Non-pigmented ciliary epithelial cell (primary cell): ENCODE measurements at regions not wholly inside any gene's neighbourhood (a gene's known extent, or its start where the extent isn't known, plus 50 kb on each side); places are given as distances from the start of the nearest gene placed in this dataset.

Experiments used
- DNase-seq: peaks from one replicate; pipeline ENCODE4 v3.0.0-alpha.2; 2010; ENCODE audit warnings: low read depth

GRCh38 chr19:33900817-33901216 is 104.1 kb downstream of the KCTD15 start:
- no peak for DNase-seq

- no peak for DNase-seq
Observed at GRCh38 chr19:33902395-33902794, 105.7 kb downstream of the KCTD15 start.

GRCh38 chr19:33902802-33903488 is 106.3 kb downstream of the KCTD15 start:
- DNase-seq = no peak

- DNase-seq = no peak
Observed at GRCh38 chr19:33903489-33903850, 106.8 kb downstream of the KCTD15 start.

- peak; percentile 5 for DNase-seq
Observed at GRCh38 chr19:33904681-33905080, 108.0 kb downstream of the KCTD15 start.

GRCh38 chr19:33905473-33905936 is 108.8 kb downstream of the KCTD15 start:
- no peak for DNase-seq

- no peak for DNase-seq
Observed at GRCh38 chr19:33905937-33906577, 109.4 kb downstream of the KCTD15 start.

GRCh38 chr19:33906578-33907335 is 110.1 kb downstream of the KCTD15 start:
- peak; percentile 3 for DNase-seq

- no peak for DNase-seq
Observed at GRCh38 chr19:33910922-33911321, 114.3 kb downstream of the KCTD15 start.

- no peak for DNase-seq
Observed at GRCh38 chr19:33914599-33914998, 117.9 kb downstream of the KCTD15 start.

- DNase-seq = no peak
Observed at GRCh38 chr19:33916792-33917191, 120.1 kb downstream of the KCTD15 start.

- DNase-seq = no peak
Observed at GRCh38 chr19:33919291-33919690, 122.6 kb downstream of the KCTD15 start.

- no peak for DNase-seq
Observed at GRCh38 chr19:33921165-33921564, 124.5 kb downstream of the KCTD15 start.

- DNase-seq = no peak
Observed at GRCh38 chr19:33926306-33926705, 129.6 kb downstream of the KCTD15 start.

GRCh38 chr19:33927789-33928457 is 131.3 kb downstream of the KCTD15 start:
- DNase-seq = no peak

GRCh38 chr19:33928458-33928950 is 131.8 kb downstream of the KCTD15 start:
- no peak for DNase-seq

- DNase-seq = no peak
Observed at GRCh38 chr19:33933931-33934330, 137.3 kb downstream of the KCTD15 start.

- DNase-seq = no peak
Observed at GRCh38 chr19:33938821-33939220, 142.2 kb downstream of the KCTD15 start.

GRCh38 chr19:33941133-33941532 is 144.5 kb downstream of the KCTD15 start:
- DNase-seq = no peak

- no peak for DNase-seq
Observed at GRCh38 chr19:33946535-33947264, 150.0 kb downstream of the KCTD15 start.

GRCh38 chr19:33947265-33947964 is 150.7 kb downstream of the KCTD15 start:
- no peak for DNase-seq
